ENCODE measurements at regions not wholly inside any gene's neighbourhood (a gene's known extent, or its start where the extent isn't known, plus 50 kb on each side); places are given as distances from the start of the nearest gene placed in this dataset.

- no peak for DNase-seq
Measured at GRCh38 chr22:44615602-44616180, 86.3 kb upstream of the PRR5 start.

- DNase-seq = no peak
Measured at GRCh38 chr22:44615146-44615545, 86.9 kb upstream of the PRR5 start.

- DNase-seq = no peak
Measured at GRCh38 chr22:44613196-44613595, 88.8 kb upstream of the PRR5 start.

GRCh38 chr22:44611880-44612496 is 90.0 kb upstream of the PRR5 start:
- DNase-seq = no peak

DNA sequence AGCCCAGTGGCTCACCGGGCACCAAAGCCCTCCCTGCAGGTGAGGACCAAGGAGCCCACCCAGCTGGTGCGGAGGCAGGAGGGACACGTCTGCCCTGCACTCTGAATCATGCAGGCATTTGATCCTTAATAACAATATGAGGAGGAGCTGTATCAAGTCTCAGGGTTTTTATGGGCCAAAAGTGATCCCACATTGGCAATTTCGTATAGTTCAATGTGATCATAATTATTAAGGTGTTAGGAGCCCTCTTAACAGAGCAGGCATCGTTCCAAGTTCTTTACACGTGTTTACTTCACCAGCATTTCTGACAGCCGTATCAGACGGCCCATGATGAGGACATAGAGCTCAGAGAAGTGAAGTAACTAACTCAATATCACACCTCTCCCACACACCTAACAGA is 91.9 kb upstream of the PRR5 start:
- peak in 2 of 56 donors; percentile 14 for DNase-seq

DNA sequence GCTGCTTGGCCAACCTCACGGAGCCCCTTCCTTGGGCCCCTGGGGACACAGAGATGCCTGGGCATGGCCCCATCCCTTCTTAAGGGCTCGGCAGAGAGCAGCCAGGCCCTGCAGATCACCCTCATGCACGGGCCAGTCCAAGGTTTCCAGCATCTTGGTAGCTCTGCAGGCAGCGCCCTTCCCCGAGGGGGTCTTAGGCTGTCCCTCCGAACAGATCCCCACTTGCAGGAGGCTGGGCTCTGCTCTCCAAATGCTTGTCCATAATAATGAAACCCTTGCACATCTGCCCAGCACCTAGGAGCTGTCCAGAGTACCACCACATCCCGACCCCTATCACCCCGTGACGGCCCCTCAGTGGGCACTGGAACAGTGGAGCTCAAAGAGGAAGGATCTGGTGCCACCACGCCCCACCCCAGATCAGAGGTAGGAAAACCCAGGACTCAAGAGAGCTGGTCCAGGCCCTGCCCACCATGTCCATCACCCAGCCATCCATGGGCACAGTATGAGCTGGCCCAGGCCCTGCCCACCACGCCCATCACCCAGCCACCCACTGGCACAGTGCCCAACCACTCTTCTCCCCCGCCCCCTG is 92.5 kb upstream of the PRR5 start:
- no peak for DNase-seq

DNA sequence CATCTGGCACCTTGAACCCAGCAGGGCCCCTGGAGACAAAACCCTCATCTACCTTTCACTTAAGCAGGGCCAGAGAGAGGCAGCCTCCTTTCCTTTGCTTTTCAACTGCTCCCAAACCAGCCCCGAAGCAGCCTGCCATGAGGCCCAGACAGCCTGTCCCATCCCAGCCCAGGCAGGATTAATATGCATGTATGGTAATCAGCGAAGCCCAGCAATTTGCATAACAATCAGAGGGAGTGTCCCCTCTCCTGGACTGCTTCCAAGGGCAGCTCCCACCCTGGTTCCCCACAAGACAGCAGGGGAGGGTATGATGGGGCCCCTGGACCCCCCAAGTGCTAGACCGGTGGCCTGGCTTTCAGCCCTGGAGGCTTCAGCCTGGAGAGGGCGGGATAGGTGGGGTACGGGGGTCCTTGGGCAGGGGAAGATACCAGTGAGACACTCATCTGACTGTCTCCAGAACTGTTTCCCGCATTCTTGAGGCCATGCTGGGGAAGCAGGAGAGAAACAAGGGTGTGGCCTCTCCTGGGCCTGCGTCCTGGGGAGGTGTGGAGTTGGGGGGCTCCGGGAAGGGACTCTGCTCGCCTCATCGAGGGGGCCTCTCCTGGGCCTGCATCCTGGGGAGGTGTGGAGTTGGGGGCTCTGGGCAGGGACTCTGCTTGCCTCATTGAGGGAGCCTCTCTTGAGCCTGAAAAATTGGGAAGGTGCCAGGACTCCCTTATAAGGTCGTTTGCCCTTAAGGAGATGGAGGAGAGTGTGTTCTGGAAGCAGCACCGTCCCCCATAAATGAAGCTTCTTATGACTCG is 93.2 kb upstream of the PRR5 start:
- DNase-seq = no peak

DNA sequence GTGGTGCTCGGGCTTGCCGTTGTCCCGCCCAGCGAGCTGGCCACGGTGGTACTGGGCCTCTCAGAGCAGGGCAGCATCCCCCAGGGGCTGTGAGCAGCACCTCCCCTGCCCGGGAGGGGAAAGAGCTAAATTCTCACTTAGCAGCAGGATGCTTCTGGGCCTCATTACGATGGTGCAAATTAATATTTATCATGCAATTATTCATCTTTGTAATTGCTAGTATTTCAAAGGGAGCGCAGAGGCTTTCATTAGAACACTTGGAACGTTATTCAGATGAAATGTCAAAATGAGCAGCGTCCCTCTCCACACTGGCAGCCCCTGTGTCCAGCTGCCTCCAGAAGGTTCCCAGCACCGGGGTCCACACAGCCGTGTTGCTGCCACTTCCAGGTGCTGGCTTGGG is 95.9 kb upstream of the PRR5 start:
- DNase-seq = no peak

GRCh38 chr22:44605486-44605885 is 96.5 kb upstream of the PRR5 start:
- DNase-seq = no peak

DNA sequence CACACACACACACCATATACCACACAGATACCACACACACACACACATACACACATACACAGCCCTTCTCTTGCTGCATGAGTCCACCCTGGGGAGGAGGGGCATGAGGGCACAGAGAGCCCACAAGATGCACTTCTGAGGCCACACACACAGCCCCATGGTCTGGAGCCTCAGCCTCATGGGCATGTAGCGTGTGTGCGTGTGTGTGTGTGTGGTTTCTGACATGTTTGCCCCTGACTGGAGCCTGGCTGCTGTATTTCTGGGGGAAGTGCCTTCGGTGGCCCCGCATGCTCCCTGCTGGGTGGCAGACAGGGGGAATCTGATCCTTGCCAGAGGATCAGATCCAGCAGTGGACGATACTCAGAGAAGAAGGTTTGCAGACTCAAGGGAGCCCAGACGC is 97.0 kb upstream of the PRR5 start:
- no peak for DNase-seq

DNA sequence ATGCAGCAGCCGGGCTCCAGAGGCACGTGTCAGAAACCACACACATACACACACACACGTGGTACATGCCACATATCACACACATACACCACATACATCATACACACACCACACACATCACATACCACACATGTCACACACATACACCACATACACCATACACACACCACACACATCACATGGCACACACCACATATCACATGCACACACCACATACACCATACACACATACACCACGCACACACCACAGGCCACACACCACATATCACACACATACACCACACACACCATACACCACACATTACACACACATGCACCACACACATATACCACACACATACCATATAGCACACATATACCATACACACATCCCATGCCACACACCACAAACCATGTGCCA is 97.5 kb upstream of the PRR5 start:
- no peak for DNase-seq

DNA sequence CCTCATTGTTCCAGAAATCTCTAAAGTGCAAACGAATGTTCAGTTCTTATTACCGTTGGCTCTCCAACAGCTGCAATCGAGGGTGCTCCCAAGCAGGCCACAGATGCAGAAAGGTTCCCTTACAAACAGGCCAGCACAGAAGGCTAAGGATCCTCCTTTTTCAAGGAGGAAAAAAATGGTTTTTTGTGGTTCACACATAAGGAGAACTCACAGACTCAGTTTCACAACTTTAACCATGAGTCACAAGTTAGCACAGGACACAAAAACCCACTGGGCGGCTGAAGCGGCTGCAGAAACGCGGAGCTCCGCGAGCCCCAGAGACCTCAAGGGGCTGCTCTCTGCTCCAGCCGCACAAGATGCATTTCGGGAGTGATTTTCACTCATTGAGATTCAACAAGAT is 98.2 kb upstream of the PRR5 start:
- no peak for DNase-seq

DNA sequence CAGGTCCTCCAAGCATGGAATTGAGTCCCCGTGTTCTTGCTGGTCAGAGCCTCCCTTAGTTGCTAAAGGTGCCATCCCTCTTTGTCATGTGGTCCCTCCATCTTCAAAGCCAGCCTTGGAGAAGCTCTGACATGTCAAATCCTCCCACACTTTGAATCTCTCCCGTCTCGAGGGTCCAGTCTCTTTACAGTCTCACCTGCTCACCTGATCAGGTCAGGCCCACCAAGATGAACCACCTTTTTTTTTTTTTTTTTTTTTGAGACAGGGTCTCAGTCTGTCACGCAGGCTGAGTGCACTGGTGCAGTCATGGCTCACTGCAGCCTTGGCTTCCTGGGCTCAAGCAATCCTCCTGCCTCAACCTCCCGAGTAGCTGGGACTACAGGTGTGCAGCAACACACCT is 100.3 kb upstream of the PRR5 start:
- DNase-seq = no peak

GRCh38 chr22:44601189-44601588 is 100.8 kb upstream of the PRR5 start:
- DNase-seq = no peak

- no peak for DNase-seq
Measured at GRCh38 chr22:44600207-44600785, 101.7 kb upstream of the PRR5 start.

GRCh38 chr22:44599500-44600140 is 101.6 kb upstream of the RTL6 start:
- DNase-seq = no peak

- DNase-seq = no peak
Measured at GRCh38 chr22:44599084-44599483, 101.1 kb upstream of the RTL6 start.

DNA sequence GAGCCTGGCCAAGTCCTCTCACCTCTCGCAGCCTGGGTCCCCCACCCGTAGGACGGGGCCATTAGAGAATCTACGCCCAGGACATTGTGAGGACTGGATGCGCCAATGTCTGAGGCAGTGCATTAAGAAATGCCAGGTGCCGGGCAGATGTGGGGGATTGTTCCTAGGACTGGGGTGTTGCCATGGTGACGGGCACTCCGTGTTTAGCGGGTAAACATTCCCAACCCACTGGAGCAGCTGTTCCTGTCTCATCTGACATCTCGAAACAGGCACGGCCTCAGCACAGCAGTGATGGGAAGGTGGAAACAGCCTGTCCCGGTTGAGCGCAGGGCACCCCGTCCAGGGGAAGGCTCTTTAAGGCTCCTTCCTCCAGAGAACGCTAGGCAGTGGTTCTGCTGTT is 99.6 kb upstream of the RTL6 start:
- DNase-seq = peak in 8 of 56 donors; percentile 8 to 39 (median 17)

GRCh38 chr22:44596396-44597125 is 98.5 kb upstream of the RTL6 start:
- no peak for DNase-seq

- peak in 7 of 56 donors; percentile 13 to 31 (median 23) for DNase-seq
Measured at GRCh38 chr22:44595841-44596341, 97.9 kb upstream of the RTL6 start.

DNA sequence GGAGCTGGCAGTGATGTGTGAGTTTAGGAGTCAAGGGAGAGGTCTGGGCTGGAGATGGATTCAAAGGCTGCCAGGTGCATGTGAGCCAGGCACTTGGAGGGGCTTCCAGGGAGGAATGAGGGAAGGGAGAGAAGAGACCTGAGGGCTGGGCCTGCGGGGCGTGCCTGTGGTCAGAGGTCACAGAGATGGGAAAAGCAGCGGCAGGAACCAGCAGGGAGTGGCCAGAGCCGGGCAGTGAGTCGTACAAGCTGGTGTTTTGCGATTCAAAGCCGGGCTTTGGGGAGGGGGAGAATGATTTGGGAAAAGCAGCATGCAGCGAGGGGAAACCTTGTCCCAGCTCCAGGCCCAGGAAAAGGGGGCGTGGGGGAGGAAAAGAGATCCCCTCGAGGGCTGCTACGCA is 96.9 kb upstream of the RTL6 start:
- DNase-seq = no peak
